ENCODE measurements at regions not wholly inside any gene's neighbourhood (a gene's known extent, or its start where the extent isn't known, plus 50 kb on each side); places are given as distances from the start of the nearest gene placed in this dataset.

DNA sequence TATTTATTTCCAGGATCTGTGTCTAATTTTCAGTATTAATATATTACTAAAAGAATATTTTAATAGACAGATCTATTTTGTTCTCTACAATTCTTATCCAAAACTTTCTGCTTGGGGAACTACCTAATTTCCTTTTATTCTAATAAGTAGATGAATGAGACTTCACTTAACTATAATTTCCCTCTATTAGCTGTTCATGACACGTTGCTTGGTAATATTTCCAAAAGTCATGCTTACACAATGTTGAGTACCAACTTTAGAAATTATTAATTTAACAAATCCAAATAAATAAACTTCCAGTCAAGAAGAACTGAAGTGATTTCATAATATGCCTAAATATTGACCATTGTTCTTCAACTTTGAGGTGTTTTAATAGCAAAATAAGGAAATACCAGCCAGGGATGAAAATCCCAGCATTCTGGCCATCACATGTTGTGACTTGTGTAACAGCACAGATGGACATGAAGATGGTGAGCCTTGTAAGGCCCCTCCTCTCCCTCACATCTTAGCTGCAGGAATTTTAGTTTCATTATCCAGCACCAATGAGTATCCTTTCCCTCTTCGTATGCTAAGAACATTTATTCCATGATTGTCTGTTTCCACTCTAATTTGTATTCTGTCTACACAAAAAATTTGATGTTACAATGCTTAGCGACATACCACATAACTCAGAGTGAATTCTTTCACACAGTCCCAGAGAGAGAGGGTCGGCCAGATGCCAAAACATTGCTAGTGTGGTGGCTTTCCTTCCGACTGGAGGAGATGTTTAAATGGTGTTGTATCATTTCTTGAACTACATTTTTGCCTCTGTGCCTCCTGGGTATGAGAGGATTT lies 137.5 kb downstream of the FOXA2 start:
- intact Hi-C loops (cut with micrococcal nuclease; ENCODE audit: unreplicated experiment) = no loop called here
- ATAC-seq = no peak
- H3K27me3 ChIP-seq (ENCODE audit: control insufficient read depth in 1 of 2, insufficient read depth in 2 of 2, low read length in 2 of 2) = peaks cover 3 to 46% of the 10 kb centered on the region in 2 experiments; a peak in 4 of 5 replicates
- ChIA-PET CTCF (ENCODE audit: low intra/inter-chr PET ratio, low total read pairs) (no interaction called here), POLR2A (interaction anchor here (1.3 kb wide), 1 partner anchor 16 kb away, joined by 3 read pairs; no protein-coding TSS in a partner anchor)
- H3K79me2 ChIP-seq (ENCODE audit: insufficient read depth, low read length) = no peaks in the 10 kb centered on the region
- H3K4me2 ChIP-seq (ENCODE audit: low read depth, low read length) = no peak overlapping the region
- H3K4me3 ChIP-seq (replicated peaks in 1 of 3; ENCODE audit: insufficient read depth in 1 of 3, low read depth in 2 of 3, low read length in 3 of 3) = no peak overlapping the region
- no peaks in the 10 kb centered on the region for H3K9me3 ChIP-seq (ENCODE audit: low read length)
- in situ Hi-C loops (cut with HindIII; ENCODE audit: extremely low pct_ligation_motif_present, low pct_unique_long_range_greater_than_20kb) = no loop called here
- peaks cover 11% of the 10 kb centered on the region for H3K4me1 ChIP-seq (ENCODE audit: insufficient read depth, low read length)
- no peaks in the 10 kb centered on the region for H4K20me1 ChIP-seq (ENCODE audit: insufficient read depth, low read length)
- no peak overlapping the region for H3K9ac ChIP-seq (ENCODE audit: insufficient read depth, low read depth, low read length)
- no peak for DNase-seq (ENCODE audit: low spot score)
- FAIRE-seq = no peak
- BruUV-seq (replicated peaks) = no TSS peak
- WGBS (ENCODE audit: low lambda C conversion rate) = 46% methylated on average over 5 of the region's 5 CpGs
- no peak overlapping the region for H3K27ac ChIP-seq (ENCODE audit: extremely low read length, insufficient read depth, low read length)
- H2AFZ ChIP-seq (ENCODE audit: low read length) = no peak overlapping the region
- no peak for TF ChIP-seq FOSL2 (CRISPR knock-in tag; IDR thresholded peaks at IDR 0.05)
- 0 out of 2 replicates have a peak, but pooled peaks have one; percentile 39 for TF ChIP-seq FOXM1 (CRISPR knock-in tag; IDR thresholded peaks at IDR 0.05)
- no peaks in the 10 kb centered on the region for H3K36me3 ChIP-seq (replicated peaks in 1 of 2; ENCODE audit: control insufficient read depth in 1 of 2, insufficient read depth in 2 of 2, low read length in 2 of 2)

GRCh38 chr20:22442318-22442717 lies 142.1 kb downstream of the FOXA2 start:
- in situ Hi-C loops (cut with HindIII; ENCODE audit: extremely low pct_ligation_motif_present, low pct_unique_long_range_greater_than_20kb) (no loop called here), intact Hi-C loops (cut with micrococcal nuclease; ENCODE audit: unreplicated experiment) (no loop called here)
- Histone ChIP-seq H3K79me2 (ENCODE audit: insufficient read depth, low read length) (no peaks in the 10 kb centered on the region), H3K27ac (ENCODE audit: extremely low read length, insufficient read depth, low read length) (no peak overlapping the region), H4K20me1 (ENCODE audit: insufficient read depth, low read length) (no peaks in the 10 kb centered on the region), H3K9ac (ENCODE audit: insufficient read depth, low read depth, low read length) (no peak overlapping the region), H3K36me3 (replicated peaks in 1 of 2; ENCODE audit: control insufficient read depth in 1 of 2, insufficient read depth in 2 of 2, low read length in 2 of 2) (no peaks in the 10 kb centered on the region), H3K27me3 (ENCODE audit: control insufficient read depth in 1 of 2, insufficient read depth in 2 of 2, low read length in 2 of 2) (peaks cover 3 to 15% of the 10 kb centered on the region in 2 experiments; a peak in 3 of 5 replicates), H3K4me3 (replicated peaks in 1 of 3; ENCODE audit: insufficient read depth in 1 of 3, low read depth in 2 of 3, low read length in 3 of 3) (no peak overlapping the region), H3K9me3 (ENCODE audit: low read length) (no peaks in the 10 kb centered on the region), H2AFZ (ENCODE audit: low read length) (no peak overlapping the region), H3K4me1 (ENCODE audit: insufficient read depth, low read length) (peaks cover 14% of the 10 kb centered on the region), H3K4me2 (ENCODE audit: low read depth, low read length) (no peak overlapping the region)
- no peak for TF ChIP-seq NCOA5 (CRISPR knock-in tag; IDR thresholded peaks at IDR 0.05)
- TF ChIP-seq MAFK (conservative IDR thresholded peaks at IDR 0.05 in 1 of 2, IDR thresholded peaks at IDR 0.05 in 1 of 2; ENCODE audit: low read length in 2 of 2) = peak in 1 of 2 experiments; percentile 18; a peak in 1 of 4 replicates
- no peak for TF ChIP-seq MLLT10 (CRISPR knock-in tag; IDR thresholded peaks at IDR 0.05)
- no peak for ATAC-seq
- ChIA-PET POLR2A (no interaction called here), CTCF (ENCODE audit: low intra/inter-chr PET ratio, low total read pairs) (no interaction called here)
- no TSS peak for BruUV-seq (replicated peaks)
- DNase-seq (ENCODE audit: low spot score) = no peak
- no peak for FAIRE-seq
- 77% methylated on average over 7 of the region's 7 CpGs for WGBS (ENCODE audit: low lambda C conversion rate)

Measured in HepG2 (cell line).